ENCODE measurements at regions not wholly inside any gene's neighbourhood (a gene's known extent, or its start where the extent isn't known, plus 50 kb on each side); places are given as distances from the start of the nearest gene placed in this dataset.

DNA sequence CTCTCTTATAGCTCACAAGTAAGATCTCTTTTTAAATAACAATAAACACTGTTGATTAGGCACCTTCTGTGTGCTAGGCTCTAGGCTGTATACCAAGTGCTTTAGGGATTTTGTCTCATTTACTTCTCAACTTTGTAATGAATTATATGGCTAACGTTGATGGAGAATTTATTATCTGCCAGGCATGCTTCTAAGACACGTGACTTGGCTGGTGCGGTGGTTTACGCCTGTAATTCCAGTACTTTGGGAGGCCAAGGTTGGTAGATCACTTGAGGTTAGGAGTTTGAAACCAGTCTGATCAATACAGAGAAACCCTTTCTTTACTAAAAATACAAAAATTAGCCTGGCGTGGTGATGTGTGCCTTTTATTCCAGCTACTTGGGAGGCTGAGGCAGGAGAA lies 1202.8 kb upstream of the TMEM132C start:
- intact Hi-C loops (cut with micrococcal nuclease; ENCODE audit: unreplicated experiment), result no loop called here
- BruUV-seq (replicated peaks), result no TSS peak
- H3K4me2 ChIP-seq (ENCODE audit: low read length), result no peak overlapping the region

DNA sequence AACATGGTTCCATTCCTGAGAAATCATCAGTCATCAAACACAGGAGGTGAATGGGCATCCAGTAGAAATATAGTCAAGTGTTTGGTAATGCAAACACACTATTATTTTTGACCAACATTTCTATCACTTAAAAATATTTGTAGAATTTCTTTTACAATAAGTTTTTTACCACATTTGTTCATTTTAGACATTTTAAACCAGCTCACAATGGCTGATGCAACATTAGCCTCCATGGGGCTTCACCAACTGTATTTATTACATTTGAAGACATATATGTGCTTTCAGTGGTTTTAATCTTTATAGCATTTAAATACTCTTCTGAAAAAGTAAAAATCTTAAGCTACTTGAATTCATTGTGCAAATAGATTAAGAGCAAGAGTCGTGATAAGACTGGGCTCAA lies 1201.4 kb upstream of the TMEM132C start:
- Histone ChIP-seq H3K4me3 (ENCODE audit: low read depth, low read length, poor library complexity, severe bottlenecking) (no peak overlapping the region), H3K79me2 (ENCODE audit: insufficient read depth, low read depth, low read length) (no peaks in the 10 kb centered on the region), H3K9me2 (ENCODE audit: insufficient read depth, low read length) (no peaks in the 10 kb centered on the region), H3K27ac (ENCODE audit: low read depth, low read length, poor library complexity, severe bottlenecking) (no peak overlapping the region), H3K4me2 (ENCODE audit: low read length) (no peak overlapping the region), H3K36me3 (ENCODE audit: insufficient read depth, low read length) (no peaks in the 10 kb centered on the region), H3K4me1 (ENCODE audit: insufficient read depth, low read length, poor library complexity, severe bottlenecking) (no peaks in the 10 kb centered on the region), H3K9me3 (ENCODE audit: low read length) (no peaks in the 10 kb centered on the region), H4K20me1 (ENCODE audit: insufficient read depth, low read length) (no peaks in the 10 kb centered on the region), H2AFZ (ENCODE audit: low read length) (no peak overlapping the region)
- no peak for DNase-seq (ENCODE audit: low spot score)
- CTCF ChIA-PET (ENCODE audit: unreplicated experiment), result no interaction called here
- intact Hi-C loops (cut with micrococcal nuclease; ENCODE audit: unreplicated experiment), result no loop called here
- POLR2A ChIA-PET, result interaction anchor here (0.6 to 1.0 kb wide), 3 partner anchors 13 to 329 kb away, joined by 4 read pairs; no protein-coding TSS in a partner anchor
- BruUV-seq (replicated peaks), result no TSS peak
- TF ChIP-seq CTCF (conservative IDR thresholded peaks at IDR 0.05; ENCODE audit: low read length), result no peak
- TF ChIP-seq EZH2phosphoT487 (IDR thresholded peaks at IDR 0.05; ENCODE audit: borderline replicate concordance, low read depth, low read length), result no peak

More for the DNA sequence above, 1202.8 kb upstream of the TMEM132C start:
- no peak for DNase-seq (ENCODE audit: low spot score)
- Histone ChIP-seq H4K20me1 (ENCODE audit: insufficient read depth, low read length) (no peaks in the 10 kb centered on the region), H2AFZ (ENCODE audit: low read length) (no peak overlapping the region), H3K9me3 (ENCODE audit: low read length) (no peaks in the 10 kb centered on the region), H3K36me3 (ENCODE audit: insufficient read depth, low read length) (no peaks in the 10 kb centered on the region), H3K4me1 (ENCODE audit: insufficient read depth, low read length, poor library complexity, severe bottlenecking) (no peaks in the 10 kb centered on the region), H3K79me2 (ENCODE audit: insufficient read depth, low read depth, low read length) (no peaks in the 10 kb centered on the region), H3K27ac (ENCODE audit: low read depth, low read length, poor library complexity, severe bottlenecking) (no peak overlapping the region), H3K4me3 (ENCODE audit: low read depth, low read length, poor library complexity, severe bottlenecking) (no peak overlapping the region), H3K9me2 (ENCODE audit: insufficient read depth, low read length) (no peaks in the 10 kb centered on the region)
- CTCF ChIA-PET (ENCODE audit: unreplicated experiment), result no interaction called here
- POLR2A ChIA-PET, result interaction anchor here (0.6 kb wide), 1 partner anchor 188 kb away, joined by 4 read pairs; no protein-coding TSS in a partner anchor
- no peak for TF ChIP-seq CTCF (conservative IDR thresholded peaks at IDR 0.05; ENCODE audit: low read length)
- TF ChIP-seq EZH2phosphoT487 (IDR thresholded peaks at IDR 0.05; ENCODE audit: borderline replicate concordance, low read depth, low read length), result no peak

DNA sequence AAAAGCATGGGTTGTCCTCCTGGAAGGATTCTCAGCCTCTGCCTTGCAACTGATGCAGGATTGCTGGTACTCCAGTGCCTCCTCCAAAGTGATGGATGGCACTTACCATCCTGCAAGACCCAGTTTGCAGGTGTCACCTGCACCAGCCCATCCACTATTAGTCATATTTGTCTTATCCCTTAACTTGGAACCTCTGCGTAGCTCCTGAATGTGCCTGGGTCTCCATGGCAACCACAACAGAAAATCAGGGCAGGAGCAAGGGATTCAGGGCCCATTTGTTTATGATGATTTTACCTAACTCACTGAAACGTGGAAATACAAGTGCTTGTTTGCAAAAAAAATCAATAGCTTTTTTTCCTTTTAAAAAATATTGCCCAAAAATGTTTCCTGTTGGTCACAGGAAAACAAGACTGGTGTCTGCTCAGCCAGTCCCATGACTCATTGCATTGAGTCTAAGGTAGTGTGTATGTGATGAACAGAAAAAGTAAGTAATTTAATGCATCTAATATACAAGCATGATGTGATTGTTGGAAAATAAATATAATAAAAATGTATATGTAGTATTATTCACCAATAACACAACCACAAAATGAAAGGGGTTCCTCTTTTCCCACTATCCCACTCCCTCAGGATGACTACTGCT lies 1196.3 kb upstream of the TMEM132C start:
- H3K36me3 ChIP-seq (ENCODE audit: insufficient read depth, low read length), result no peaks in the 10 kb centered on the region
- no peak for DNase-seq (ENCODE audit: low spot score)
- no peak overlapping the region for H3K4me2 ChIP-seq (ENCODE audit: low read length)
- H3K4me3 ChIP-seq (ENCODE audit: low read depth, low read length, poor library complexity, severe bottlenecking), result no peak overlapping the region
- no peaks in the 10 kb centered on the region for H3K9me2 ChIP-seq (ENCODE audit: insufficient read depth, low read length)
- no peaks in the 10 kb centered on the region for H4K20me1 ChIP-seq (ENCODE audit: insufficient read depth, low read length)
- POLR2A ChIA-PET, result no interaction called here
- intact Hi-C loops (cut with micrococcal nuclease; ENCODE audit: unreplicated experiment), result no loop called here
- H3K9me3 ChIP-seq (ENCODE audit: low read length), result no peaks in the 10 kb centered on the region
- no peak for TF ChIP-seq EZH2phosphoT487 (IDR thresholded peaks at IDR 0.05; ENCODE audit: borderline replicate concordance, low read depth, low read length)
- no peak for TF ChIP-seq CTCF (conservative IDR thresholded peaks at IDR 0.05; ENCODE audit: low read length)
- no peak overlapping the region for H2AFZ ChIP-seq (ENCODE audit: low read length)
- H3K27ac ChIP-seq (ENCODE audit: low read depth, low read length, poor library complexity, severe bottlenecking), result no peak overlapping the region
- H3K79me2 ChIP-seq (ENCODE audit: insufficient read depth, low read depth, low read length), result no peaks in the 10 kb centered on the region
- CTCF ChIA-PET (ENCODE audit: unreplicated experiment), result no interaction called here
- H3K4me1 ChIP-seq (ENCODE audit: insufficient read depth, low read length, poor library complexity, severe bottlenecking), result no peaks in the 10 kb centered on the region
- no TSS peak for BruUV-seq (replicated peaks)
